ENCODE measurements at regions not wholly inside any gene's neighbourhood (a gene's known extent, or its start where the extent isn't known, plus 50 kb on each side); places are given as distances from the start of the nearest gene placed in this dataset.

DNA sequence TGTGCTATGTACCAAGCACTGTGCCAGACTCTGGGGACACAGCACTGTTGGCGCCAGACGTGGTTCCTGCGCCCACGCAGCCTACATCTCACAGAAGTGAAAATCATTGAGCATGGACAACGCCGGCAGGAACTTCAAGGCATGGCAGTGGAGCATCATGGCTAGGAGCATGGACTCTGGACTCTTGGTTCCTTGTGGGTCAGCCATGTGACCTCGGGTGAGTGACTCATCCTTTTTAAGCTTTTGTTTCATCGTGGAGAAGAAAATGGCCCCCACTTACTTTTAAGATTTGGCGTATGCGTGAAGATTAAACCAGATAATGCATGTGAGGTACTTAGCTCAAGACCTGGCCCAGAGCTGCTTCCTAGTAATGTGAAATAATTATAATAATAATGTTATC lies 988.5 kb downstream of the UQCRFS1 start:
- intact Hi-C loops (cut with DNase I): no loop called here
- Histone ChIP-seq H3K9ac (ENCODE audit: low read depth in 2 of 2, low read length in 2 of 2) (no peak overlapping the region), H3K9me3 (no peaks in the 10 kb centered on the region), H3K27ac (no peak overlapping the region), H3K27me3 (no peaks in the 10 kb centered on the region), H3K4me1 (no peaks in the 10 kb centered on the region), H3K36me3 (no peaks in the 10 kb centered on the region), H3K4me3 (no peak overlapping the region)
- no peak for DNase-seq
- TF ChIP-seq, protein P1, sequence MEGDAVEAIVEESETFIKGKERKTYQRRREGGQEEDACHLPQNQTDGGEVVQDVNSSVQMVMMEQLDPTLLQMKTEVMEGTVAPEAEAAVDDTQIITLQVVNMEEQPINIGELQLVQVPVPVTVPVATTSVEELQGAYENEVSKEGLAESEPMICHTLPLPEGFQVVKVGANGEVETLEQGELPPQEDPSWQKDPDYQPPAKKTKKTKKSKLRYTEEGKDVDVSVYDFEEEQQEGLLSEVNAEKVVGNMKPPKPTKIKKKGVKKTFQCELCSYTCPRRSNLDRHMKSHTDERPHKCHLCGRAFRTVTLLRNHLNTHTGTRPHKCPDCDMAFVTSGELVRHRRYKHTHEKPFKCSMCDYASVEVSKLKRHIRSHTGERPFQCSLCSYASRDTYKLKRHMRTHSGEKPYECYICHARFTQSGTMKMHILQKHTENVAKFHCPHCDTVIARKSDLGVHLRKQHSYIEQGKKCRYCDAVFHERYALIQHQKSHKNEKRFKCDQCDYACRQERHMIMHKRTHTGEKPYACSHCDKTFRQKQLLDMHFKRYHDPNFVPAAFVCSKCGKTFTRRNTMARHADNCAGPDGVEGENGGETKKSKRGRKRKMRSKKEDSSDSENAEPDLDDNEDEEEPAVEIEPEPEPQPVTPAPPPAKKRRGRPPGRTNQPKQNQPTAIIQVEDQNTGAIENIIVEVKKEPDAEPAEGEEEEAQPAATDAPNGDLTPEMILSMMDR (IDR thresholded peaks at IDR 0.05): no peak

DNA sequence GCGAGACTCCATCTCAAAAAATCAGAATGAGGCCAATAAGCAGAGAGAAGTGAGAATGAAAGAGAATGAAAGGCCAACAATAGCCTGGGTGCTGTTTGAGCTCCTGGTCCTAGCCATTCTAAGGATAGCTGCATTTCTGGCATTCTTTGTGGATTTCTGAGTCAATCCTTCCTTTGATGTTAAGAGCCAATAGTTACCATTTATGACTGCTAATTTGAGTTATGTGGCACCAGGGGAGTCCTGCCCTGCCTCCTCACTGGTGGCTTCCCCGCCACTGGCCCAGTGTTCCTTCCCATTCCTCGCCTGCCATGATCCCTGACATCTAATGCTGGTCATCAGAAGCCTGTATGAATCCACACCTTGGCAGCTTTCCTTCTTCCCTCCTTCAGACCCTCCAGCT lies 991.2 kb downstream of the UQCRFS1 start:
- Histone ChIP-seq H3K27me3 (no peaks in the 10 kb centered on the region), H3K9ac (ENCODE audit: low read depth in 2 of 2, low read length in 2 of 2) (no peak overlapping the region), H3K4me1 (no peaks in the 10 kb centered on the region), H3K4me3 (no peak overlapping the region), H3K36me3 (no peaks in the 10 kb centered on the region), H3K9me3 (no peaks in the 10 kb centered on the region), H3K27ac (no peak overlapping the region)
- DNase-seq: no peak
- TF ChIP-seq, protein P1 (IDR thresholded peaks at IDR 0.05): no peak
- intact Hi-C loops (cut with DNase I): no loop called here

DNA sequence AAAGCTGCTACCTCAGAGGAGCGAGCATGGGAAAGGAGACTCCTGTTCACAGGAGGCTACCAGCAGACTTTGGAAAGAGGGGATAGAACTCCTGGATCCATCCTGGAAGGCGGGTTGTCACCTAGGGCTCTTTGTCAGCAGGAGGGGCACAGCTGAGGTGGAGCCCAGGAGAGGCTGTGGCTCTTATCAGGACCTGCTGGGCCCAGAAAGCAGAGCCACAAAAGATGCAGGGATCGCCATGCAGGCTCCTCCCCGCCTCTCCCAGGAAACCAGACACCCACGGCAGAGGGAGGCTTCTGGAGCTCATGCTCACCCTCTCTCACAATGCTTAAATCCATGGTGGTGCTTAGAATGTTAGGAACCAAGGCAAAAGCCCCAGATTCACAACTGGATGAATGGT lies 994.2 kb downstream of the UQCRFS1 start:
- DNase-seq: no peak
- Histone ChIP-seq H3K9me3 (no peaks in the 10 kb centered on the region), H3K9ac (ENCODE audit: low read depth in 2 of 2, low read length in 2 of 2) (no peak overlapping the region), H3K4me1 (no peaks in the 10 kb centered on the region), H3K4me3 (no peak overlapping the region), H3K36me3 (no peaks in the 10 kb centered on the region), H3K27me3 (no peaks in the 10 kb centered on the region), H3K27ac (no peak overlapping the region)
- intact Hi-C loops (cut with DNase I): no loop called here
- TF ChIP-seq, protein P1 (IDR thresholded peaks at IDR 0.05): no peak

DNA sequence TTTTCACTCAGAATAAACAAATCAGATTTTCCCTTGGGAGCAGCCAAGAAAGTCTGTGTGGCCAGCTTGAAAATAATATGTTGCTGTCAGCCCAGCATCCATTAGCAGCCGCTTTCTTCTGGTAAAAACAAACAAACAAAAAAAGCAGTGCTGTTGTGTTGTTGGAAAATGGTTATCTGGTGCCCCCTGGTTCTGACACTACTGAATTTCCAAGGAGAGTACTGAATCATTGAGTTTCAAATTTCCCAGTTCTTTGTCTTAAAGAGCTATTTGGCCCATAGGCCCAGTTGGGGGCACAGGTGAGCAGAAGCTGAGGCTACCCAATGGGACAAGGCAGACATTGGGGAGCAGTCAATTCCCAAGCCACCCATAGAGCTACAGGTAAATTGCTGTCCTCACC lies 995.9 kb downstream of the UQCRFS1 start:
- Histone ChIP-seq H3K27ac (no peak overlapping the region), H3K4me3 (no peak overlapping the region), H3K9me3 (no peaks in the 10 kb centered on the region), H3K27me3 (no peaks in the 10 kb centered on the region), H3K9ac (ENCODE audit: low read depth in 2 of 2, low read length in 2 of 2) (no peak overlapping the region), H3K4me1 (no peaks in the 10 kb centered on the region), H3K36me3 (no peaks in the 10 kb centered on the region)
- DNase-seq: no peak
- intact Hi-C loops (cut with DNase I): no loop called here
- TF ChIP-seq, protein P1 (IDR thresholded peaks at IDR 0.05): no peak

DNA sequence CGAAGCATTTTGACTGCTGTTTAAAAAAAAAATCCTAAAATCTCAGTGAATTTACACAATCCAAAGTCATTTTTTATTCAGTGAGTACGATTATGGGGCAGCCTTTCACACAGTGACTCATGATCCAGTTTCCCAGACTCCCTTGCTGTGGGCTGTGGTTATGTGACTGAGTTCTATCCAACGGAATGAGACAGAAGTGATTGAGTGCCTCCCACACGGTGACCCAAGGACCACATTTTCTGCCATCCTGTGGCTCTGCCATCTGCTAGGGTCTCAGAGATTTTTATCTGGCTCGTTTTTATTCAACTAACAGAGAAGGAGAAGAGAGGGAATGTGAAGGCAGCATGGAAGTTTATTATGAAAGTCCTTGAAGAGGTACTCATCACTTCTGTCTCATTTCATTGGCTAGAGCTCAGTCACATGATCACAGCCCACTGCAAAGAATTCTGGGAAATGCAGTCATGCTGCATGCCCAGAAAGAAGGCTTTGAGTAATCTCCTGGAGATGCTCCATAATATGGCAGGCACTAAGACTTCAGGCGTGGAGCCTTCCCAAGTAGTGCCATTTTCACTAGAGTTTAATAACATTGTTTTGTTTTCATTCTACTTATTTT lies 999.4 kb downstream of the UQCRFS1 start:
- no peak for DNase-seq
- intact Hi-C loops (cut with DNase I): no loop called here
- TF ChIP-seq, protein P1 (IDR thresholded peaks at IDR 0.05): no peak

More for the DNA sequence above, 999.4 kb downstream of the UQCRFS1 start:
- Histone ChIP-seq H3K4me3 (no peak overlapping the region), H3K4me1 (no peaks in the 10 kb centered on the region), H3K27me3 (no peaks in the 10 kb centered on the region), H3K9ac (ENCODE audit: low read depth in 2 of 2, low read length in 2 of 2) (no peak overlapping the region), H3K36me3 (no peaks in the 10 kb centered on the region), H3K27ac (no peak overlapping the region), H3K9me3 (no peaks in the 10 kb centered on the region)
